Fibroblast of pulmonary artery (primary cell): ENCODE measurements at regions not wholly inside any gene's neighbourhood (a gene's known extent, or its start where the extent isn't known, plus 50 kb on each side); places are given as distances from the start of the nearest gene placed in this dataset.

Experiments used
- DNase-seq: peaks from one replicate; pipeline ENCODE4 v3.0.0-alpha.2; 2010; ENCODE audit warnings: low read depth
- H3K4me3 ChIP-seq: replicated peaks from 2 replicates; pipeline ENCODE4 v1.5.1; 2011; ENCODE audit warnings: low read depth, mild to moderate bottlenecking, control low read depth, low read length, moderate library complexity
- TF ChIP-seq, protein P1 (sequence below): IDR thresholded peaks from 2 replicates; pipeline ENCODE4 v1.5.1; 2011; ENCODE audit warnings: mild to moderate bottlenecking, control low read depth, low read length, inconsistent platforms; ENCODE audit errors: missing control alignments

DNA sequence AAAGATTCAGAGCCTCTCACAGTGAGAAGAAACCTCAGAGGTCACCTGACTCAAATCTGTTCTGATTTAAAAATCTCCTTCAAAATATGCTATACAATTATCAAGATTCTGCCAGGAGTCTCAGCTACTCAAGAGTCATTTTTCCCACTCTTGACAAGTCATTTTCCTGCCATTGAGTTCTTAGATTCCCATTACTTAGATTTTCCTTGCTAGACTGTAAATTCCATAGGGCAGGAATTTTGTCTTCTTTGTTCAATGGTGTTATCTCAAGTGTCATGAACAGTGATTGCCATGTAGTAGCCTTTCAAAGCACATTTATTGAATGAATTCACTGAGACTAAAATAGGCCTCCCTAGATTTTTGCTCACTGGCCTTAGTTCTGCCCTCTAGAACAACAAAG lies 95.9 kb downstream of the PCTP start:
- TF ChIP-seq, protein P1, sequence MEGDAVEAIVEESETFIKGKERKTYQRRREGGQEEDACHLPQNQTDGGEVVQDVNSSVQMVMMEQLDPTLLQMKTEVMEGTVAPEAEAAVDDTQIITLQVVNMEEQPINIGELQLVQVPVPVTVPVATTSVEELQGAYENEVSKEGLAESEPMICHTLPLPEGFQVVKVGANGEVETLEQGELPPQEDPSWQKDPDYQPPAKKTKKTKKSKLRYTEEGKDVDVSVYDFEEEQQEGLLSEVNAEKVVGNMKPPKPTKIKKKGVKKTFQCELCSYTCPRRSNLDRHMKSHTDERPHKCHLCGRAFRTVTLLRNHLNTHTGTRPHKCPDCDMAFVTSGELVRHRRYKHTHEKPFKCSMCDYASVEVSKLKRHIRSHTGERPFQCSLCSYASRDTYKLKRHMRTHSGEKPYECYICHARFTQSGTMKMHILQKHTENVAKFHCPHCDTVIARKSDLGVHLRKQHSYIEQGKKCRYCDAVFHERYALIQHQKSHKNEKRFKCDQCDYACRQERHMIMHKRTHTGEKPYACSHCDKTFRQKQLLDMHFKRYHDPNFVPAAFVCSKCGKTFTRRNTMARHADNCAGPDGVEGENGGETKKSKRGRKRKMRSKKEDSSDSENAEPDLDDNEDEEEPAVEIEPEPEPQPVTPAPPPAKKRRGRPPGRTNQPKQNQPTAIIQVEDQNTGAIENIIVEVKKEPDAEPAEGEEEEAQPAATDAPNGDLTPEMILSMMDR = no peak
- no peak overlapping the region for H3K4me3 ChIP-seq
- no peak for DNase-seq

DNA sequence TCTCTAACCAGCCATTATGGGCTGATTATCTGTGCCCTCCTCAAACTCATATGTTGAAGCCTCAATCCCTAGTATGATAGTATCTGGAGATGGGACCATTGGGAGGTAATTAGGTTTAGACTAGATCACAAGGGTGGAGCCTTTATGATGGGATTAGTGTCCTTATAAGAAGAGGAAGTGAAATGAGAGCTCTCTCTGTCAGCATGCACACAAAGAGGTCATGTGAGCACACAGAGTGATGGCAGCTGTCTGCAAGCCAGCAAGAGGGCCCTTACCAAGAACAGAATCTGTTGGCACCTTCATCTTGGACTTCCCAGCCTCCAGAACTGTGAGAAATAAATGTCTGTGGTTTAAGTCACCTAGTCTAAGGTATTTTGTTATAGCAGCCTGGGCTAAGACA lies 101.9 kb downstream of the PCTP start:
- TF ChIP-seq, protein P1 = no peak
- H3K4me3 ChIP-seq = no peak overlapping the region
- no peak for DNase-seq

DNA sequence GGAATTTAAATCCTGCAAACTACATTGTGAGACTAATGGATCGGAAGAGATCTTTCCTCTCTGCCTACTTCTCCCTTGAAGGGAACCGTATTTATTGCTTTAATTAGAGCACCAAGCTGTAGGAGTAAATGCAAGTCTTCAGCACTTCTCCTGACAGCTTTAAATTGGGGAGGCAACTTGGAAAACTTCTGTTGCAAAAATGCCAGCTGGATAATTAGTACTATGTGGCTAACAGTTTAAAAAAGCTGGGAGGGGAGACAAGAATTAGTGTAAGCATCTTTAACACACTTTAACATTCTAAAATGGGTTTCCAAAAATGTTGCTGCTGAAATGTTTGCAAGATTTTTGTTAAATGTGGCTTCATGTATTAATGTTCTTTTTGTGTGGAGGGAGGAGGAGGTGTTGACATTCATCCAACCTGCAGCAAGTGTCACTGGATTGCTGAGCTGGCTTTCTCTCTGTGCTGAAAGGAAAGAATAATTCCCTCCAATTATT lies 108.5 kb downstream of the PCTP start:
- H3K4me3 ChIP-seq = no peak overlapping the region
- TF ChIP-seq, protein P1 = no peak
- DNase-seq = no peak

DNA sequence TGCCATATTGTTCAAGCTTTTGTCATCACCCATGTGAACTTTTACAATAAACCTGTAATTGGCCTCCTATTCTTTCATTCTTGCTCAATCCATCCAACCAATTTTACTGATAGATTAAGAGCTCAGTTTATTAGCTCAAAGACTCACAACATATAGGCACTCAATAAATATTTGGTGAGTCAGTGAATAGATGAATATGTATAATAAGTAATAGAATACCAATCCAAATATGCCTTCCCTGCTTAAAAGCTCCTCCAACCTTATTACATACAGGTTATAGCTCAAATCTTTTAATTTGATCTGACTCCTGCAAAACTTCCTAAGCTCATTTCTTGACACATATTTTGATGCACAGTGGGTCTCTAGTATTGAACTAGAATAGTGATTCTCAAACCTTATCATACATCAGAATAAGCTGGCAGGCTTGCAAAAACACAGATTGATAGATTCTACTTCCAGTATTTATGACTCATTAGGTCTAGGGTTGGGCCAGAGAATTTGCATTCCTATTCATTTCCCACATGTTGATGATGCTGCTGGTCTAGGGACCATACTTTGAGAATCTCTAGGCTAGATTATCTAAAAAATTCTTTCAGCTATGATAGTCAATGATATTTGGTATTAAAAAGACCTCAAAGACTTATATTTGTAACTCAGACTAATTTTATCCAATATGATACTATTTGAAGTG lies 114.4 kb downstream of the PCTP start:
- H3K4me3 ChIP-seq = no peak overlapping the region
- no peak for DNase-seq
- TF ChIP-seq, protein P1 = no peak

DNA sequence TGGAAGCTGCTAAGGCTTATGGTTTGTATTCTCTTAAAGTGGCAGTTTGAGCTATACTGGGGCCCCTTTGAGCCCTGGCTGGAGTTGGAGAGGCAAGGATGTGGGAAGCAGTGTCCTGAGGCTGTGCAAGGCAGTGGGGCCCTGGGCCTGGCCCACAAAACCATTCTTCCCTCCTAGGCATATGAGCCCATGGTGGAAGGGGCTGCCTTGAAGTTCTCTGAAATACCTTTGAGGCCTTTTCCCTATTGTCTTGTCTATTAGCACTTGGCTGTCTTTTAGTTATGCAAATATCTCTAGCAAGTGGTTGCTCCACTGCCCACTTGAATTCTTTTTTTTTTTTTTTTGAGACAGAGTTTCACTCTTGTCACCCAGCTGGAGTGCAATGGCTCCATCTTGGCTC lies 119.2 kb downstream of the PCTP start:
- TF ChIP-seq, protein P1 = no peak
- no peak overlapping the region for H3K4me3 ChIP-seq
- no peak for DNase-seq

DNA sequence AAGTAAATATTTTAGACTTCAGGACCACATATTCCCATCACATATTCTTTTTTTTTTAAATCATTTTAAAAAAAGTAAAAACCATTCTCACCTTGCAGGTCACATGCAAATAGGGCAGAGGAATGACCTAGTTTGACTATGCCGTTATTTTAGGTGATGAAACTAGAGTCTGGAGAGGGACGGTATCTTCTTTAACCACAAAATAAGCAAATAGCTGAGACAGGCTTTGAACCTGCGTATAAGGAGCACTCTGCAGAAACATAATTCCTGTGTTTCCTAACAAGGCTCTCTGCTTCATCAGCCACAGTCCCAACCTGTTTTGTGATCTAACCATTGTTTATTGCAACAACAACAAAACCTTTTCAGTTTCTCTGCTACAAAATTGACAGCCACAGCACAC lies 121.5 kb downstream of the PCTP start:
- H3K4me3 ChIP-seq = no peak overlapping the region
- no peak for DNase-seq
- TF ChIP-seq, protein P1 = no peak
